ENCODE measurements at regions not wholly inside any gene's neighbourhood (a gene's known extent, or its start where the extent isn't known, plus 50 kb on each side); places are given as distances from the start of the nearest gene placed in this dataset.

- Histone ChIP-seq H3K4me3 (no peak overlapping the region), H3K36me3 (no peaks in the 10 kb centered on the region), H3K4me1 (no peaks in the 10 kb centered on the region), H3K27ac (no peak overlapping the region), H3K9me3 (no peaks in the 10 kb centered on the region), H3K27me3 (no peaks in the 10 kb centered on the region)
- TF ChIP-seq POLR2A (IDR thresholded peaks at IDR 0.05) (no peak), CTCF (IDR thresholded peaks at IDR 0.05) (no peak), EP300 (IDR thresholded peaks at IDR 0.05) (no peak), POLR2AphosphoS5 (IDR thresholded peaks at IDR 0.05) (no peak)
- DNase-seq, result no peak
- intact Hi-C loops (cut with DNase I; ENCODE audit: low total_unique reads), result no loop called here
- 43 to 70% (median 67%) methylated on average over 2 of the region's 2 CpGs for WGBS, 5 donors
These were observed 95.9 kb upstream of the CAND1 start for GRCh38 chr12:67173258-67173657.

GRCh38 chr12:67182551-67182950, 86.6 kb upstream of the CAND1 start:
- Histone ChIP-seq H3K4me1 (no peaks in the 10 kb centered on the region), H3K27me3 (peaks cover 0 to 4% (median 0%) of the 10 kb centered on the region in 3 donors), H3K4me3 (no peak overlapping the region), H3K27ac (no peak overlapping the region), H3K36me3 (no peaks in the 10 kb centered on the region), H3K9me3 (no peaks in the 10 kb centered on the region)
- no peak for DNase-seq
- WGBS, 5 donors, result 77 to 86% (median 82%) methylated on average over 2 of the region's 2 CpGs
- intact Hi-C loops (cut with DNase I; ENCODE audit: low total_unique reads), result no loop called here
- TF ChIP-seq POLR2A (IDR thresholded peaks at IDR 0.05), result no peak
- TF ChIP-seq EP300 (IDR thresholded peaks at IDR 0.05), result no peak
- no peak for TF ChIP-seq CTCF (IDR thresholded peaks at IDR 0.05)
- TF ChIP-seq POLR2AphosphoS5 (IDR thresholded peaks at IDR 0.05), result no peak

- intact Hi-C loops (cut with DNase I; ENCODE audit: low total_unique reads), result no loop called here
- Histone ChIP-seq H3K4me1 (no peaks in the 10 kb centered on the region), H3K9me3 (no peaks in the 10 kb centered on the region), H3K36me3 (no peaks in the 10 kb centered on the region), H3K4me3 (no peak overlapping the region), H3K27me3 (no peaks in the 10 kb centered on the region), H3K27ac (no peak overlapping the region)
- no peak for TF ChIP-seq POLR2A (IDR thresholded peaks at IDR 0.05)
- TF ChIP-seq CTCF (IDR thresholded peaks at IDR 0.05), result no peak
- no peak for TF ChIP-seq EP300 (IDR thresholded peaks at IDR 0.05)
- TF ChIP-seq POLR2AphosphoS5 (IDR thresholded peaks at IDR 0.05), result no peak
- peak in 1 of 2 donors; percentile 72 for DNase-seq
These were observed 75.5 kb upstream of the CAND1 start for GRCh38 chr12:67193704-67194103.

- H3K4me3 ChIP-seq, result no peak overlapping the region
- TF ChIP-seq POLR2A (IDR thresholded peaks at IDR 0.05), result no peak
- no peak for TF ChIP-seq POLR2AphosphoS5 (IDR thresholded peaks at IDR 0.05)
- TF ChIP-seq CTCF (IDR thresholded peaks at IDR 0.05), result no peak
- no peak for TF ChIP-seq EP300 (IDR thresholded peaks at IDR 0.05)
- DNase-seq, result no peak
- H3K4me1 ChIP-seq, result peaks cover 0 to 16% (median 7%) of the 10 kb centered on the region in 4 donors
- H3K36me3 ChIP-seq, result no peaks in the 10 kb centered on the region
- no peak overlapping the region for H3K27ac ChIP-seq
- intact Hi-C loops (cut with DNase I; ENCODE audit: low total_unique reads), result no loop called here
- H3K27me3 ChIP-seq, result no peaks in the 10 kb centered on the region
- no peaks in the 10 kb centered on the region for H3K9me3 ChIP-seq
- 0 to 49% (median 0%) methylated on average over 1 of the region's 1 CpG for WGBS, 5 donors
These were observed 68.8 kb upstream of the CAND1 start for GRCh38 chr12:67200386-67200785.

Measured in stomach (tissue), 8 donors.